ENCODE measurements at regions not wholly inside any gene's neighbourhood (a gene's known extent, or its start where the extent isn't known, plus 50 kb on each side); places are given as distances from the start of the nearest gene placed in this dataset.

DNA sequence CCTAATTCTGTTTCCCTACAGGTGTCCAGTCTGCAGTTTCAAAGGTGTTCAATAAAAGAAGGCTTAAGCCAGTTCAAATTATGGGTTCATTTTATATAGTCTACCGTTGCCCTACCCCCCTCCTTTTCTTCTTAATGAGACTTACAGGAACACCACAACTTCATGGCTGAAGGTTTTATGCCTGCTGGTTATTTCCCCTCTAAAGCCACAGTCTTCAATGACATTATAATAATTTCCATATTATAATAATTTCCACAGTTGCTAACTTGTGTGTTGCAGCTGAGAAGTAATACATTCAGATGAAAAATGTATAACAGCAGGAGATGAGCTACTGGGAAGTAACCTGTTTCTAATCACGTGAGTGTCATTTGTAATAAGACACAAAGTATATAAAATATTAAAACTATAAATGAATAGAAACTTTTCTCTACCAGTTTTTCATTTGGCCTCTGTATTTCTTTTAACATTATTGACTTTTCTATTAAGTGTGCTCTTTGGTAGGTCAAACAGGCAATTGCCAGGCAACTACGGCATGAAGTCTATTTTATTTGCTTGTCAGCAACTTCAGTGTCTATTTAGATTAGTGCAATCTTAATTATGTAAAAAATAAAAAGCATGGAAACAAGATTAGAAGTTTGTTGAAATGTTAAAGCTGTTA is 120.5 kb upstream of the HMHB1 start:
- no peak for DNase-seq

DNA sequence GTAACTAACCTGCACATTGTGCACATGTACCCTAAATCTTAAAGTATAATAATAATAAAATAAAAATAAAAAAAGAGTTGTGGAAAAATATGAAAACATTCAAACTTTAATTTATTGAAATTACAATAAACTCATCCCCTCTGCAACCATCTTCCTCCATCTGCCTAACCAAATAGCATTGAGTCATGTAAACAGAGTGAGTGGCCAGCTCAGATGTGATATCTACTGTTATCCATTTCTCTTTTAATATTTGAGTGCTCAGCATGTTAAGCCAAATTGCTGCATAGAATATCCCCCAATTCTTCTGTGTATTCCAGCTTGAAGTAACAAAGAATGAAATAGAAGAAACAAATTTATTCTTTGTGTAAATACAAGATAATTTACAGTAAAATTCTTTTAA is 124.4 kb upstream of the HMHB1 start:
- DNase-seq, result no peak

DNA sequence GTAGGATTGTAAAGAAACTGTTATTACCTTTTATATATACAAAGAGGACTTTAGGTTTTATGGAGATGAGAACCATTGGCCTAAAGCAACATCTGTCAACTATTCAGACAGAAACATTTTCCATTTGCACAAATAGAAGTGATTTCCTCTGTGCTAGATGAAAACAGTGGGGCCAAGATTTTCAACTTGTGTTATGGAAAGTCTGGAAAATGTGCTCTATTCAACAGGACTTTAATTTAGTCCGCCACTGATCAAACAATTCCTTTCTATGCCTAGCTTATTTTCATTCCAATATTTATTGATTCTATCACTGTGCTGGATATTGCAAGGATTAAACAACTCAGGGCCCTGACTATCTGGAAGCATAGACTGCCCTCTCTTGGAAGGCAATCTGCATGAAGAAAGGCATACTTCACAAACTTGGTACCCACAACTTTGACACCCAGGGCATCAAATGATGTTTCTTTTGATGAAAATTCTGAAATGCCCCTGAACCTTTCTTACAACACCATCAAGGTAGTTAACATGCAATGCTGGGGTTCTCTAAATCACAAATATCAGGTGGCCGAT is 126.6 kb upstream of the HMHB1 start:
- DNase-seq, result no peak

DNA sequence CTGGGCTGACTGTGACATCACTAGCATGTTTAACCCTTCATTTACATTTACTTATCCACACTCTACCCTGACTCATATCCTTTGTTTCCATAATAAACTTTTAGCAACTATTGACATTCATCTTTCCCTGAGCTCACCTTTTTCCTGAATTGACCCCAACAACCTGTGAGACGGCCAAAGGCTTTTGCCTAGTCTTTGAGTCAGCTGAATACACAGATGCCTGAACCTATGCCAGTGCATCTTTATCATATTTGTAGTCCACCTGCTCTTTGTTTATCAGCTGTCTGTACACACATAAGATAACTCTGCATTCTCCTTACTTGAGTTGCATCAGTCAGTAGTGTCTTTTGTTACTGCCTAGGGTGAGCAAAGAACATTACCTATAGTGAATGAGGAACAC is 128.5 kb upstream of the HMHB1 start:
- DNase-seq, result no peak

DNA sequence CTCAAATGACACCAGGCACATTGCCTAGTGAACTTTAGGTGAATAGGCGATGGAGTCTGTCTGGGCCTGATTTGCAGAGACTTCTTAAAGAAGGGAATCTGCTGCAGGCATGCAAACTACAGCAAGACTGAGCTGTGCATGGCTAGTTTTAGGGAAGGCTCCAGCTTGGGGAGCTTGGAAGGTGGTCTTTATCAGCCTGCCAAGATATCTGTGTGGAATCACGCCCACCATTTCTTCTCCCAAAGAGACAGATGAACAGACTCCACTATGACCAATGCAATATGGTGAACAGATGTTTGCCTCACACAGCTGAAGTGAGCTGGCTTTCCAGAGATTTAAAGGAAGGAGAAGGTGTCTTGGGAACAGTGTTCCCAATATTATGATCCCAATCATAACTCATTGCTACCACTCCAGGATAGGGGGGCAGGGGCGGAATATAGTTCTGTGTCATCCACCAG is 129.0 kb upstream of the HMHB1 start:
- DNase-seq, result no peak

DNA sequence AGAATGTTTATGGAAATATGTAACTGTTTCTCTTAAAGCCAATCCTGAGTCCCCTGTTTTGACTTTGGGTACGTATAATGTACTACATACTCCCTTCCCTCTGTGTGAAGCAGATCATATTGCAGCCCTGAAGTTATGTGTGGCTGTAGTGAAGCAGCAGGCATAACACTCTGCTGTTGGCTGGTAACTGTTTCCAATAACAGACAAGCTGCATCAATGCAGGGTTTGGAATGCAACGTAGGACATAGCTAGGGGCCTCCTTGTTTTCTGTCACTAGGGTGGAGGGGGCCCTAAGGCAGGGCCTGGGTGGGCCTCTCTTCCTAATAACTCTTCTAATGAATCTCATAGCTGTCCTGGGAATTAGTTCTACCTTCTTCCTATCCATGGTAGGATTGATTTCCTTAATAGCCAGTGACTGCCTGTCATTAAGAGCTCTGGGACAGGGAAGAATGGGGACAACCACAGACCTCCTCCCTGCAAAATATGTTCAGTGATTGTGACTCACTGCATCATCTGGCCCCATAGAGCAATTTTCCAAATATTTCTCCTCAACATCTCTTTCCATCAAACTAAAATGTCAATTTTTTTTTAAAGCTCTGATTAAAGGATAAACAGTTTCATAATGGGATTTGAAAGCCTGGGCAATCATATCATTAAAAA is 129.6 kb upstream of the HMHB1 start:
- DNase-seq, result no peak

DNA sequence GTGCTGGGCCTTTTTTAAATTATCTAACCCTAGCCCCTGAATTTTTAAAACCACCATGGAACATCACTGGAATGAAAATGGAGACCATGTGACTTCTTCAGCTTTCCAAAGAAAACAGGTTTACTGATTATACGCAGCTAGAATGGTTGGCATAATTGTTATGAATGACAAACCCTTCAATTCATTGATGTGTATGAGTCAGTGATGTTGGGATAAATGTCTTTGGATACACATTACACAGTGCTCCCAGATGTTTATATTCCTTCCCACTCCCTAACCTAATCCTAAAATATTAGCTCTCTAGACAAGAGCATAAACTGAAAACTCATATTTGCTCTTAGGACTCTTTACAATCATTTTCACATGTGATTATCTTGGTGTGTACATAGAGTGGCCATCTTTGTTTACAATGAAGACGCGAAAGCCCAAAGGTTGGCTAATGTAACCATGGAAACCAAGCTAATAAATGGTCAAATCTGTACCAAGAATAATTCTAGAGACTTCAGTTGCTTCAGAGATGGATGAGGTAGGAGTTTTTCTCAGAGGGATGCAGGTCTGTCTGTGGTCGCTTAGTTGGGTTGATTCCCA is 131.2 kb upstream of the HMHB1 start:
- no peak for DNase-seq

DNA sequence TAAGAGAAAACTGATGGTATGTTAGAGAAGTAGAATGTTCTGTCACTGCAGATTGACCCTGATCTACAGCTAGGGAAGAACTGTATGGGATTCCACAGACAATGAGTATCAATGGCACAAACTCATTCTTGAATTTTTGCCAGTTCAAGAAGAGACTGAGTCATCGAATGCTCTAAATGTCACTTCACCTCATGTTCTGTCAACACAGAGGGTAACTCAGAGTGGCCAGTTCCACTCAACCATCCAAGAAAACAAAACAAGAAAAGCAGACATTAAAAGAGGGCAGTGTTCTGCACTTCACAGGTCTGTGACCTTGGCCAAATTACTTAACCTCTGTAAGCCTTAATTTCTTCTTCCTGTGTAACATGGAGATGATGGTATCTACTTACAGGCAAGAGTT is 132.2 kb upstream of the HMHB1 start:
- no peak for DNase-seq

DNA sequence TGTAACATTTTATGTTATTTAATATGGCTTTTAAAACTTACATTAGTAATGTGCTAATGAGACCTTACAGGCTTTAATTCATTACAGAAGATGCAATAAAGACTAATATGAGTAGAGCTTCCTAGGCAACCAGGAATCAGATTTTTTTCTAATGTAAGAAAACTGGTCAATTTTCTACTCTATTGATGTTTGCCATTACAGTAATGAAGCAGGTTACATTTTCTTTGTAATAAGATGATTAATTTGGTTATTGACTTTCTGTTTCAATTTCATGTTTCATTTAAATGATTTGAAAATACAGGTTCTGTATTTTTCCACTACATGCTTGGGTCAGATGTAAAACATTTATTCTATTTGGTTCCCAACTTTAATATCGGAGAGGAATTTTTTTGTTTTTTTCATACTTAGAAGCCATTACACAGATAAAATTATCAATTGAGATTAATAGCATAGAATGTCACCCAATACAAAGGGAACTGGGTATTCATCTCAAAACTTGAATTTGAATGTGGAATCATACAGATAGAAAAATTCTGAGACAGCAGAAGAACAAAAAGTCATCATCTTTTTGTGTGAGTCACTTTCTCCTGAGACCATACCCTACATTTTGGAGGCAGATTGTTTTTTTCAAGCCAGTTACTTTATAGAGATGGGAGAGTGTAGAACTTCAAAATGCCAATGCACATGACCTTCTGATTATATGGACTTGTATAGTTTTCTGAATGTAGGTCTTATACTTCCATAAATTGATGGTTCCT is 133.6 kb upstream of the HMHB1 start:
- DNase-seq, result no peak

DNA sequence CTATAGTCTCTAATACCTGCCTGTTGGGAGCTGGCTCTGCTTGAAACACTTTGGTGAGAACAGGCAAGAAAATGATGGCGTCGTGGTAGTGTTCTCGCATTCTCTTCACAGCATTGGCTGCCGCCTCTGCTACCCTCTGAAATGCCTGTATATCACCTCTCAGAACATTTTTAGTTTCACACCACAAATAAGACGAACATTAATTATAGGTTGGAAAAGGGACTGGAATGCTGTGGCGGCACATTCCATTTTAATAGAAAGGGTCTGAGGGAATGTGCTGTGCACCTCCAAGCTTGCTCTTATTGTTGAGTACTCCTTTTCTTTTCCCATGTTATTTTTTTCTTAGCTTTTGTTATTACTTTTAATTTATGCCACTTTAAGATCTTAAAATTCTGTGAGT is 134.6 kb upstream of the HMHB1 start:
- DNase-seq, result no peak

DNA sequence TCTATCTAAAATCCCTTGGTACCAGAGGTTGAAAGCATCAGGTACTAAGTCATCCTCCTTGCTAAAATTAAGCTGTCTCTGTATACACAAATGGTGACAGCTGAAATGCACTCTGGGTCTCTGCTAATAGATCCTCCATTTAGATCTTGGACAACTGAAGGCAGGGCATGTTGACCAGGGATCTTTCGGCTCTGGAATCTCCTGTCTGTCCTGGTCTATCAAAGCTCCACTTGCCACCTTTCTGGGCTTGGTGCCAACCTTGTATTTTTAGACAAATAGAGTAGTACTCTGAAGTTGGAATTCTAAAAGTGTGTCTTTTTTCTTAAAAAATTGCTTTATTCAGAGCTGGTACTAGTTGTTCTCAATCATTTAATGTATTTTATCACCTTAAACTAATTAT is 135.2 kb upstream of the HMHB1 start:
- no peak for DNase-seq

DNA sequence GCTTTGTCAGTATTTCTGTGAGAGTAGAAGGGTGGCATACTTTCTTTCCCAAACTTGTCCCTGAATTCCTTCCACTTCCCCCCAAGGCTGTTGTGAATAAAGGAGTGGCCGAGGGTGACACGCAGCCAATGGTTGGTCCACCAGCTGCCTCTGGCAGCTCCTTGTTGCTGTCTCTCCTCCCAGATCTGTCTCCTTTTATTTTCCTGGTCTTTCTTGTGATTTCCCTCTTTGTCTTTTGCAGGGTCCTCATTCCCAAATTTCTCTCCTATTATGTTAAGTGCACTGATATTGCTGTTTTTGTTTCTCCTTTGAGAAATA is 137.5 kb upstream of the HMHB1 start:
- DNase-seq, result no peak

DNA sequence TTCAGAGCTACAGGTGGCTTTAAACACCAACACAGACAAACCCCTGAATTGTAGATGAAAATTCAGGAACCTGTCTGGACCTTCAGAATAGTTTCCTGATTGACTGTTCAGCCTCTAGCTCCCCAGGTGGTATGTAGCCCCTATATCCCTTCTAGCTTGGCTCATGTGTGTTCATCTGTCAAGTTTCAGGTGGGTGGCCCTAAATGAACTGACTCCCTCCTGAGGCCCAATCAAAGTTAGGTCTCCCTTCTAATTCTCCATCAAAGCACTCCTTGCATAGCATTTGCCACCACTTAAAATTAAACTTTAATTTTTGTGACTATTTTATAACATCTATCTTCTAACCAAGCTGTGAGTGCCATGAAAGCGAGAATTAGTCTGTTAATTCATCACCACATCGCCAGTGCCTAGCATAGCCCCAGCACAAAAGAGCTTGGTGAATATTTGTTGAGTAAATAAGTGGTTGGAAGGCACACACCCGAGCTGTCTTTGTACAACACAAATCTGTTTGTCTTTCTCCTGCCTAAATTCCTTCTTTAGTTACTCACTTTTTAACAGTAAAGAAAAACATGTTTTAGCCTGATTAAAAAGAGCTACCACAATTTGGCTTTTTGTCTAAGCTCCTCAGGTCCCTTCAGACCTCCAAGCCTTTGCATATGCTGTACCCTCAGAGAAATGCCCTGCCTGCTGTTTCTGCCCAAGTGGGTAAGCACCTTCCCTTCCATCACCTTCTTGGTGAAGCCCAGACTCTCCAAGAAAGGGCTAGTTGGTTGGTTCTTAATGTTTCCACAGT is 138.1 kb upstream of the HMHB1 start:
- DNase-seq, result no peak

DNA sequence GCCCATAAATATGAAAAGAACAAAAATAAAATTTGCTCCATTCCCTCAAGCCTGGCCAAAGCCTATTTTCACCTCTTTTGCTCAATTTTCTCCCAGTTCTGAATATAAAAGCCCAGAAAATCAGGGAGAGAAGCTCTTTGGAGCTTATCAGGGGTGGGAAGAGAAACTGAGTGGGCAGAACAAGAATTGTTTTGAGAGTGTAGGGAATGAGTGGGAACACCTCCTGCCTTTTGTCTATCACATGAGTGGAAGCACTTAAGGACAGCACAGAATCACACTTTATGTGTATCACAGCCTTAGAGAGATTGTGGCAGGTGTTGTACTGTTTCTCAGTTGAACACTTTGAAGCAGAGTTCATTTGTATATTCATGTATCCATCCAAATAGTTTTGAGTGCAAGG is 139.2 kb upstream of the HMHB1 start:
- no peak for DNase-seq

DNA sequence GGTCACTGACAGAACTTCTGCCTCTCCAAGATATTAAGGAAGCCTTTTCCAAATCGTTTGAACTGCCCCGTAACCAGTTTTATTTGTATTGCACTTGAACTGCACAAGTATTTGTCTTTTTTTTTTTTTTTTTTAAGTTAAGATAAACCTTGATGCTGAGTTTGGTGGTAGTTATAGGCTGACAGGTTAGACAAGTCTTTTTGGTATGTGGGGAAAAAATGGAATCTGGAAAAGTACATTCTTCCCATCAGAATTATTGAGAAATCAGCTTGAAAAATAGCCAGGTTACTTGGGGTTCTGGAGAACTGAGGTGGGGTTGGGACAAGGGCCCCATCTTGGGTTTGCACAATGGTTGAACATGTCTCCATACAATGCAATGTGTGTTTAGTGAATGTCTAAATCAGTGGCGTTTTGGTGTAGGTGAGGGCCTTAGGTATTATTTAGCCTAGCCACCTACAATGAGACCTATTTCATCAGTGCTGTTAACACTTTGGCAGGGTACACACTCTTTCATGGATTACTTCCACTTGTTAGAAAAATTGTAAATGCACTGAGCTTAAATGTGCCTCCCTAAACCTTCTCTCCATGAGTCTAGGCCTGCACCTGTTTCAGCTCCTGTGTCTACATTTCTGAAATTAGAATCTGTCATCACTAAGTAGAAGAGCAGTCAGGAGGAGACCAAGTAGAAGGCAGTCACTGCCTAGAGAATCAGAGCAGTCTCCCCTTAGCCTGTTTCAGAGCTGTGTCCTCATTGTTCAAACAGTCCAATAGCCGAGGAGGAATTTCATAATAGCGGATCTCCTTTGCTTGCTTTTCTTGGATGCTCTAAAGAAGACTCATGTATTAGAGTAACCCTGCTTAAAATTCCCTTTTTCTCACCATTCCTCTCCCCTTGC is 140.0 kb upstream of the HMHB1 start:
- DNase-seq, result no peak

DNA sequence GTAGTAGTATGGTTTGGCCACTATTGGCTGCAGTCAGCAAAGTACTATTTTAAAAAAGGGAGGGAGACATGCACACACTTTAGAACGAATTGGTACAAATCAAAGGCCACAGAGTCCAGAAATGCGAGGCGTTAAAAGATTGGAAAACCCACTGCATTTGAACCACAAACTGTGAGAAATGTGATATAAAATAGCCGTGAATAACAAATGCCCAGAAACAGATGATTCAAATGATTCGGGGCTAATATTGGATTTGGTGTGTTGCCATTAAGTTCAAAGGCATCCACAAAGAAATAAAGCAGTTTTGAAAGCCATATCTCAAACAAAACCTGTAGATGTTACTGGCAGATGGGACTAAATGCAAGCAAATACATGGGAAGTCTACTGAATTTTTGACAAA is 140.9 kb upstream of the HMHB1 start:
- no peak for DNase-seq

DNA sequence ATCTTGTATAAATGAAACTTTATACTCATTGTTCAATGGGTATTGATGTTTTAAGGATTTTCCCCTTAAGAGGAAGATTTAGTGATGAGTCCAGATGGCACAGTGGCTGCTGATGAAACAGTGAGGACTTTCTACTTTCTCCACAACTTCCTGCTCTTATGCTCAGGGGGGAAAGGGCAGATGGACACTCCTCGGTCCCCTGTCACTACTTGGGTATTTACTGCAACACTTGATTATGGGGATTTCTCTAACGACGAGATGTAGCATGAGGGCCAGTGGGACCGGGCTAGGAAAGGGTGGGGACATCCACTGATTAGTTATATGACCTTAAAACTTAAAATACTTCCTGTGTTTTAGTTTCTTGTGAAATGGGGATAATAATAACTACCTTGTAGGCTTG is 146.1 kb upstream of the HMHB1 start:
- DNase-seq, result no peak

DNA sequence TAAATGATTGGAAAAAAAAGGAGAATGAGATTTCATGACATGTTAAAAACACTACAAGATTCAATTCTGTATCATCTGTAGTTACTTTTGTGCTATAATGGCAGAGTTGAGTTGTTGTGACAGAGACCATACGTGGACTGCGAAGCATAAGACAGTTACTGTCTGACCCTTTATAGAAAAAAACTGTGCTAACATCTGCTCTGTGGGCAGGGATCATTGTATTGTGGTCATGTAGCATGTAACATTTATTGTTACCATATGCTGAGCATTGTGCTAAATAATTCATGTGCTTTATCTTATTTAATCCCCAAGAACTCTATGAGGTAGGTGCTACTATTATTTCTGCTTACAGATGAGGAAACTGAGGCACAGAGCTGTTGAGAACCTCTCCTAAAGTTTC is 147.3 kb upstream of the HMHB1 start:
- no peak for DNase-seq

DNA sequence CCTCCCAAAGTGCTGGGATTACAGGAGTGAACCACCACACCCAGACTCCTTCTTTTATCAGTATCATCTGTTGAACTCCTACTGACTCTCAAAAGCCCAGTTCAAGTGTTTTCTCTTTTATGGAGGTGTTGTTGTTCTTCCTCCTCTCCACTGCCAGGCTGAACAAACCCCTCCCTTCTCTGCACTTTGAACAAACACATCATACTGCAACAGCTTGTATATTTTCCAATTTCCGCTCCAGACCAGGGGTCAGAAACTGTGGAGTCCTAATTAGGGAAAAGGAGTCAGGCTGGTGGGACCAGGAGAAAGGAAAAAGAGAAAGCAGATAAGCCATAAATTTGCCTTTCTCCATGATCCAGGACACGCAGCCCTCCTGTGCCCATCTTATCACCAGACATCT is 148.1 kb upstream of the HMHB1 start:
- no peak for DNase-seq

DNA sequence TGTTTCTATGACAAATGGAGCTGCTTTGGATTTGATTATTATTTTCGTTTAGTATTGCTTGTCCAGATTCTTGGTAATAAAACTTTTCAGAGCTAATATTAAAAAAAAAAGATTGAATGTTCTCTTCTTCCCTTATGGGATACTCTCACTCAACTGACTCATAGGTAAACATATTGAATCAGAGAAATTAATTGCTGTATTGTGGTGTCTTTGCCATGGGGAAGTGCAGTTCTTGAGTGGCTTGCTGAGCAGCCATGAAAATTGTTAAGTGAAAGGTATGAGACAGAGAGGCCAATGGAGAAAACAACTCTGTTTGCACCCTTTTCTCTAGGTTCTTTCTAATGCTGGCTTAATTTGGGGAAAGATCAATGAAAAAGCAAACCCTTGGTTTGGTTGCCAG is 149.9 kb upstream of the HMHB1 start:
- DNase-seq, result no peak

DNA sequence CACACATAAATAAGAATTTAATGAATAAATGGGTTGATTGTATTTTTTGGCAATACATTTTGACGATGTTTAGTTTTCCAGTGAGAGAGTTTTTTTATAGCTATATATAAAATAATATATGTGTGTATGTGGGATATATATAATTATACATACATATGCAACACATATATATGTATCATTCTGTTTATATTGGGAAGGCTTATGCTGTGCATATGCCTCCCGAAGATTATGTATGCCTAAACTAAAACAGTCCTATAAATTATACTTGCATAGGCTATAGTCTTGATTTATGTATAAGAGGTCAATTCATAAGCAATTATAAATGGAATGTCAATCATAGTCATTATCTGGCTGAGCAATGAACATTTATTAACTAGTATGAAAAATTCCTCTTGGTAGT is 151.3 kb upstream of the HMHB1 start:
- no peak for DNase-seq

All from NCI-H187 treated with DMSO at 0.1 percent for 48 hours (cell line).